ENCODE measurements at regions not wholly inside any gene's neighbourhood (a gene's known extent, or its start where the extent isn't known, plus 50 kb on each side); places are given as distances from the start of the nearest gene placed in this dataset.

DNA sequence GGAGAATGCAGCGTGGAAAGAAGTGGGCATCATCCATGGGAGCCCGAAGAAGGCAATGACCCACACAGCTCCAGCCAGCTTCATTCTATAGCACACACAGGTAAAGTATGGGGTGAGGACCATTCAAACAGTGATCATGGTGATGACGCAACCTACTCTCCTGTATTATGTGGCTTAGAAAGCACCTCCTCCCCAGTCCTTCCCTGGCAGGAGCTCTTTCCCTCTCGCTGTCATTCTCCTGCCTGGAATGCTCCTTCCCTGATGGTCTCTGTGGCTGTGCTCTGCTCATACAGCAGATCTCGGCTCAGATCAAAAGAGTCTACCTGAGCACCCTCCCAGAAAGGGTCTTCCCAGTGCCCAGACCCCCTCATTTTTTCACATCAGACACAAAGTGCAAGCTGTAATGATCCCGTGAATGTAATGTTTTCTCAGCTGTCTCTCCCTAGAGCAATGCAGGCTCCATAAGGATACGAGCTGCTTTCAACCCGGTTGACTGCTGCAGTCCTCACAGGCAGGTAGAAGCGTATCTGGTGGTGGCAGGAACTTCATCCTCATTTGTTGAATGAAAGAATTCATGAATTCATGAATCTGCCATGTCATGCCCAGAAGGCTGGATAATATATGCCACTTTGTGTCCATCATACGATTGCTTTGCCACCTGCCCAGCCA, 248.8 kb downstream of the HS3ST3A1 start:
- DNase-seq = no peak

DNA sequence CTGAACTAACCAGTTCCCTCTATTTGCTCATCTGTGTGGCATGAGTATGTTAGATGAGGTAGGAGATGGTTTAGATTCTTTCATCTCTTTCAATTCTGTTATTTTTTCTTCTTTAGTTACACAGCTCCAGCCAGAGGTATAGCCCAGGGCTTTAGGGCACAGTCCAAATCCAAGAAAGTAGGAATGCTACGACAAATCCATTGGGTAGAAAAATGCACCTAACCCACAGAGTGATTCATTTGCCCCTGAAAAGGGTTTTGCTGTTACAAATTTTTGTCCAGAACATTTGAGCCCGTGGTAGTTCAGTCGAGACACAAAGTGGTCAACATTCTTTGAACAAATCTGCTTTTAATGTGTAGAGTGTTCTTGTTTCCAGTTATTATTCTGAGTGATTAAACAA, 250.7 kb downstream of the HS3ST3A1 start:
- DNase-seq = peak; percentile 40

DNA sequence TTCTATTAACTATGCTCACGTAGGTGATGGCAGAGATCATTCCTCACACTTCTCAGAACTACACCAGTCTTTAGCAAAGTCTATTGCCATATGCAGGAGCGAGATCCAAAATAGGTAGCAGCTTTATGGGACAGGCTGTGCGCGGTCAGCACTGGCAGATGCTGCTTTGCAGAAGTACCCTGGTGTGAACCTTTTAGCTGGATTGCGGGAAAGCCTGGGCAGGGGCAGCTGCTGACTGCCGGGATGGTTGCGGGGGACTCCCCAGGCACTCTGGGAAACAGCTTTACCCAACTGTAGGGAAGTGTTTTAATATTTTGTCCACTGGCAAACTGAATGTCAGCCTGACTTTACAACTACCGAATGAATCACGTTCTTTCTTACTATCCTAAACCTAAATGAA, 251.3 kb downstream of the HS3ST3A1 start:
- DNase-seq = no peak

DNA sequence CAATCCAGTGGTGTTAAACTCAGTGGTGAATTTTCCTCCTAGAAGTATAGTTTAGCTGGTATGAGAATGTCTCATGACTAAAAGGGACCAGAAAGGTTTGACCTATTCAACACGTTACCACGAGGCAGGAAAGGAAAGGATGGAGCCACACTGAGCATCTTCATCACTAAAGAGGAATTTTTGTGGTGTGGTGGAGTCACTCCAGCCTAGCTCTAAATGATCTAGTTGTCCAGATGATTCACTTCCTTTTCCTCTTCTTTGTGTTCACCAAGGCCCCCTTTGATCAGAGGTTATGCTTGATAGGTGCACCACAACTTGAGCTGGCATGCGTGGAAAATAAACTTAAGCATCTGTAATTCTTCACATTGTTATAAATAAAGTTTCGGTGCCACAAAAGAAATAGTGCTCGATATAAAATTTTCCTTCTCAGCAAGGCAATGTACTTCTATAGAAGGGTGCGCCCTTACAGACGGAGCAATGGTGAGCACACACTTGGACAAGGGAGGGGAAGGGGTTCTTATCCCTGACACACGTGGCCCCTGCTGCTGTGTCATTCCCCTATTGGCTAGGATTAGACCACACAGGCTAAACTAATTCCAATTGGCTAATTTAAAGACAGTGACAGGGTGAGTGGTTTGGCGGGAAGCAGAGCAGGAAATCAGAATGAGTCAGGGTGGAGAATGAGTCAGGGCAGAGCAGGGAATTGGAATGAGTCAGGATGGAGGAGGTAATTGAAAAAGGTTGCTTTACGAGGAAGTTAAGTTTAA, 254.6 kb downstream of the HS3ST3A1 start:
- peak; percentile 99 for DNase-seq

DNA sequence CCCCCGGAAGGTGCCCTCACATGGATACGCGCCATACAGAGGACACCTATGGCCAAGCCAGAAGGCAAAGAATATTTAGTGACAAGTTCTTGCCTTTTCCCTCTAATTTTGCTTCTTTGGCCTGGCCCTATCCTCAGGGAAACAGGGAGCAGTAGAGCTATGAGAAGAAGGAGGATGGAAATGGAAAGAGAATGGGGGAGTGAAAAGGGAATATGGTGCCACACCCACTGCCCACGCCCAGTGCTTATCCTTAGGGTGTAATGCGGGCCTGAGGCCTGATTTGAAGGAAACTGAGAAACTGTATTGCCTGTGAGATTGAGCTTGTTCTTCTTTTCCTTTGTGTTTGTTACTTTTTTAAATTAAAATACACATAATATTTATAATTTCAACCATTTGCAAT, 255.1 kb downstream of the HS3ST3A1 start:
- peak; percentile 41 for DNase-seq

DNA sequence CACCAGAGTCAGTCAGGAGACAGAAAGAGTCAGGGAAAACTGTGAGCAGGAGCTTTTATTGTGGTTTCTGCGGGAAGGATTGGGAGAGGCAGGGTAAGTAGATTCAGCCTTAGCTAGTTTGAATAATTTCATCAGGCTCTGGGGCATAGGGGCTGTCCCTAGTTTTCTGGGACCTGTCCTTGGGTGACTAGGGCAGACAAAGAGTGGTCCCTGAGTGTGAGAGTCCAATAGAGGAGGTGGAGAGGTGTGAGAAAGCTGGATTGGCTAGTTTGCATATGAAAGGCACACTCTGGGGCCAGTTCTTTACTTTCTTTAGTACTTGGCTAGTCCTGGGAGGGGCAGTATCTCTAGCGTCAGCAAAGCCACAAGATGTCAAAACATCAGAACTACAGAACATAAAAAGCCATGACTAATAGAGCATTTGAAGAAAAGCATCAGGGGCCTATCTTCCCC, 255.6 kb downstream of the HS3ST3A1 start:
- peak; percentile 99 for DNase-seq

DNA sequence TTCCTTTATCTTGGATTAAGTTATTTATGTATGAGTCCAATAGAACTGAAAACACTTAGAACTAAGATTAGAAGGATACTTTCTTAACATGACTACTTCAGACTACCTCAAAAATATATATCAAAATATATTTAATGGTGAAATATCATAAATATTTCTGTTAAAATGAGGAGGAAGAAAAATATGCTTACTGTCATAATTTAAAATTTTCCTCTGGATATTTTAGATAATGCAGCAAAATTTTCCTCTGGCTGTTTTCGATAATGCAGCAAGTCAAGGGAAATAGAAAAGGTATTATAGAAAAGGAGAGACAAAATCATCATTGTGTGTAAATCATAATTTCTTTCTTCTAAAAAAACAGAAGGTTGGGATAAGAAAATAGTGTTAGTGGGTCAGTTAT, 263.3 kb downstream of the HS3ST3A1 start:
- no peak for DNase-seq

DNA sequence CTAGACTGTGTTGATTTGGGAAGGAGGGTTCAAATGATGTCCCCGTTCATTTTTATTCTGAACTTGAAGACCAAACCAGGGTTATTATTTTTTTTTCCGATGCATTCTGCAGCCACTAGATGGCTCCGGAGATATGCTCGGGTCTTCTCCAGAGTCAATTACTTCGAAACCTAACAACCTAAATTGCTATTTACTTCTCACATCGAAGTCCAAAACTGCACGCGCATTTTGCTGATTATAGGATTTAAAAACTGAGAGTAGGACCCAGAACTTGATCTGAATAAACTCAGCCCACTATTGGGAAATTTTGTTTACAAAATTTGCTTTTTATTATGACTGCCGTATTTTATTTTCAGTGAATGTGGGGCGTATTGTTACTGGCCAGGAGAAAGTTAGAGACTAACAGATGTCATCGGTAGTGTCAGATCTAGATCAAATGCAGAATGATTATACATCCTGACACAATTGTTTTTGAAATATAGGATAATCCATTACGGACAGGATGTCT, 263.8 kb downstream of the HS3ST3A1 start:
- DNase-seq = peak; percentile 76

DNA sequence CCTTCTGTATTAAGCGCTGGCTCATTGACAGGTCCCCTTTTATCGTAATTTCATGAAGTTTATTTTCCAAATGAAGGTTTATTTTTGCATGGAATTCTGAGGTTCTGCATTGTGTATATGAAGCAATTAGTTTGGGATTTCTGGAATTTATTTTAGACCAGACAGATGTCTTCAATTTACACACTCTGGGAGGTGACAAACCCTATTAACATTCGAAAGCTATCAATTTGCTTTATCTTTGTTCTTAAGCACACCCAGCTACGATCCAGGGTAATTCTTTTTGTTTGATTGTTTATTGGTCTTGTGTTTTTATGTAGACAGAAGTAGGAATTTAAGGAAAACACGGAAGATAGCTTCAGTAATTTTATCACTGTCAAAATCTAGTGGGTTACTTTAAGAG, 264.6 kb downstream of the HS3ST3A1 start:
- peak; percentile 50 for DNase-seq

DNA sequence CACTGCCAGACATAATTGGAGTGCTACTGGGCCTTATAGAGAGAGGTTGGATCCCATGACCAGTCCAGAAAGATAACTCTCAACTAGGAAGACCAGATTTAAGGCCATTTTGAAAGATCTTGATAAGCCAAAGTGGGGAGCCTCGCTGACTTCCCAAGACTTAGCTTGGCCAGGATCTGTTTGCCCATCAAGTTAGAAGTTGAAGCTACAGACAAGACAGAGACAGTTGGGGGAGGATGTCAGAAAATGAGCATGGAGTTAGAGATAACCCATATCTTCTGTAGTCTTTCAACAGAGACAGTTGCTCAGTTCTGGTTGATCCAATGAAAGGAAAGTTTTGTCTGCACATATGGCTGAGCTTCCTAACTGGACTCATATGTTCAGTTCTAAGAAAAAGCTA, 267.4 kb downstream of the HS3ST3A1 start:
- no peak for DNase-seq

DNA sequence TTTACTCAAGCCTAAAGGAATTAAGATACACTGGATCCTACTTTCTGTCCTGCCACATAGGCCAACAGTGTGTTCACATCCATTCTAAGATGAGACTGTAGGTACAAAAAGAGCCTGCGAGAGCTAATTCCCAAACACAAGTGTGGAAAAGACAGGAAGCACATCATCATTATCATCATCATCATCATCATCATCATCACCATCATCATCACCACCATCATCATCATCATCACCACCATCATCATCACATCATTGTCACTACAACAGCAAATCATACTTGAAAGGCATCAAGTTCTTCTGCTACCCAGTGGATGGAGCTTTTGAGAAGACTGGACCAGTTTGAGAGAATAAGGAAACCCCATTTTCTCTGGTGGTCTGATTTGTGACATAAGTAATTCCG, 268.1 kb downstream of the HS3ST3A1 start:
- DNase-seq = no peak

DNA sequence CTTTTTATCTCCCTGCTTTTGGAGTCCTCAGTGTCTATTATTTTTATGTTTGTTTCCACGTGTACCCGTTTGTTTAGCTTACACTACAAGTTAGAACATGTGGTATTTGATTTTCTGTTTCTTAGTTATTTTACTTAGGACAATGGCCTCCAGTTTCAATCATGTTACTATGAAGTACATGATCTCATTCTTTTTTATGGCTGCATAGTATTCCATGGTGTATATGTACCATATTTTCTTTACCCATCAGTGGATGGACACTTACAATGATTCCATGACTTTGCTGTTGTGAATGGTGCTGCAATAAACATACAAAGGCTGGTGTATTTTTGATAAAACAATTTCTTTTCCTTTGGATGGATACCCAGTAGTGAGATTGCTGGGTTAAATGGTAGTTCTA, 269.5 kb downstream of the HS3ST3A1 start:
- DNase-seq = no peak

DNA sequence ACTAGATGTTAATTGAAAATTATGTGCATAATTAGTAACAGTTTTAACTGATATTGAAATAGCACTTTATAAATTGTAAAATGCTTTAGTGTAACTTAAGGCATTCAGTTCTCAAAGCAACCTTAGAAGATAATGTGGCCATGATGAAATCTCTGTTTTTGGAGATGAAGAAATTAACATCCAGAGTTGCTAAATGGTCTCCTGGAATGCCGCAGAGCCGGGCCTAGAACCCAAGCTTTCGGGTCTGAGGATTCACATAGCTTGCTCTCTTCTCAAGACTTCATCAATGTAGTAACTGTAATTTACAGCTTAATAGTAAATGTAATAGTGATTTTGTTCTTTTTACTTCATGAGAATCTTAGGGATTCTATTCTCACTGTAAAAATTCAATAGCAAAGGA, 272.3 kb downstream of the HS3ST3A1 start:
- no peak for DNase-seq

DNA sequence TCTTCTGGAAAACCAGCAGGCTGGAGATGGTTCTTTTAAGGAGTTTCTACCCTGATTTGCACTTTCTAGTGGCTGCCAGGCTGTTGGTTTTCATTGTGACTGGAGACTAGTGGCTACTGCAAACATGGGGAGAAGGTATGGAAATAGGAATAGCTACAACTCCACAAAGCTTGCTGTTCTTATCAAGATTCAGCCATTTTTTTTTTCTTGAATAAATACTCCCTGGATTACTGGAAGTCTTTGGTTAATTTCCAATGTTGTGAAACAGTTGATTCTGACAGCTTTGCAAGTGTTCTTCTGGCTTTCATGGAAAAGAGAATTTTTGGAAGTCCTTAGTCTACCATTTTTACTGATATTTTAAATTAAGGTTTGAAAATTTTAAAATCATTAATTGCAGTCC, 277.7 kb downstream of the HS3ST3A1 start:
- no peak for DNase-seq

DNA sequence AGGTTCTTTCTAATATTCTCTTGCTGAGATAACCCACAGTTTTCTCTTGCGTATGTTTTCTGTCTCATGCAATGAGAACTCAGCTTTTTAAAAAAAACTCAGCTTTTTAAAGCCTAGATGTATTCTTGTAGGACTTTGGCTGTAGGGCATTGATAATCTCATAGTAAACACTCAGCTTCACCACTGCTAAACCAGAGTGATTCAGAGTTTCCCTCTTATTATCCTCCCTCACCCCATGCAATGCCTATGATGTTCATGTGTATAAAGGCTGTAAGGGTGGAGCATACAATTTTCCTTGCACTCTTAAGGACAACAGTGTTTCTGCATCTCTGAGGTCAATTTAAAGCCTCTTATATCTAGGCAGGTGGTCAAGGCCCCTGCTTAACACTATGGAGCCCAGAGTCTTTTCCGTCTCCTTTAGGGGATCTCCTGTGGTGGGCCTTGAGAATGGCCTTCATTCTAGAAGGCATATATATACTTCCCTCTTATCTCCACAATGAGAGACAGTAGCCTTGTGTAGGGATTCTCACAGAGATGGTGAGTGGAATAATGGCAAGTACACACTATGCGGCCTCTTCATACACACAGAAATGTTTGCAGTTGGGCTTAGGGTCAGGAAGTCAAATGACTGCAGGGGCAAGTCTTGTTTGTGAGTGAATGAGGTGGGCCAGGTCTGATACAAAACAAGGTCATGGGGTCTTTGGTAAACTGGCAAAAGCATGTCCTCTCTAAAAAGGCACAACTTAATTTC, 279.6 kb downstream of the HS3ST3A1 start:
- DNase-seq = no peak

DNA sequence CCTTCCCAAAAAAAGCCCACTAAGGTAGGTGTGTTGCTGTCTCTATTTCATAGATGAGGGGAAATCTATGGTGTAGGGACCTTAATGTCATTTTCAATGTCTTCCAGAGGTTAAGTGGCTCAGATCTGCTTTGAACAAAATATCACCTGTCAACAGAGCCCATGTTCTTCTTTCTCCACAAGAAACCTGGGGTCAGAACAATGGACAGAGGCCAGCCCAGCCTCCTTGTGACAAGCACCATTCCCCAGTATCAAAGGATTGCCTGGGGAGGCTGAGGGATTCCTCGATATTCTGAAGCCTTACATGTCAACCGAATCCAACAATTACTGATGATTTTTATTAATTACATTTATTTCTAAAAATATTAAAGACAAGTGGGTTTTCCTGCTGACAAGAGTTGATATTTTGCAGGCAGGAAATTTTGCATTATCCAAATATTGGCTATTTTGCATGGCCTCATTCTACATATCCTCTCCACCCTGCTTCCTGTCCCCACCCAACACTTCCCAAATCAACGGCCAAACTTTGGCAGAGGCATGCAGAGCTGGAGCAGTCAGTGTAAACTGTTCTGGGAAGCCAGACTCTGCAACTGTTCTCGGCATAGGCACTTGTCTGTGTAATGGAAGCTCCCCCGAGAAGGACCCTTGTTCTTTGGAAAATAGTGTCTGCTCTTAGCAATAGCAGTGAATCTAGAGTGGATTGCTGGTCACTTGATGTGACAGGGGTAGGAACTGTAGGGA, 281.5 kb downstream of the HS3ST3A1 start:
- no peak for DNase-seq

DNA sequence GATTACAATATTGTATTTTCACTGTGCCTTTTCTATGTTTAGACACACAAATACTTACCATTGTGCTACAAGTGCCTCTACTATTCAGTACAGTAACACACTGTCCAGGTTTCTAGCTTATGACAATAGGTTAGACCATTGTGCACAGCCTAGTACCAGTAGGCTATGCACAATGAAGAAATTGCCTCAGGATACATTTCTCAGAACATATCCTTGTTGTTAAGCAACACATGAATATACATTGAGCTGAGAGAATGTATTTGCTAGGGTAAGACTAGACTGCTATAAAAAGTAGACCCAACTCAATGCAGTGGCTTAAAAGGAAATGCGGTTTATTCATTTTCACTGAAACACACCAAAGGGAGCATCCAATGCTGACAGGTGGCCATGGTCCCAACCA, 285.1 kb downstream of the HS3ST3A1 start:
- DNase-seq = no peak

DNA sequence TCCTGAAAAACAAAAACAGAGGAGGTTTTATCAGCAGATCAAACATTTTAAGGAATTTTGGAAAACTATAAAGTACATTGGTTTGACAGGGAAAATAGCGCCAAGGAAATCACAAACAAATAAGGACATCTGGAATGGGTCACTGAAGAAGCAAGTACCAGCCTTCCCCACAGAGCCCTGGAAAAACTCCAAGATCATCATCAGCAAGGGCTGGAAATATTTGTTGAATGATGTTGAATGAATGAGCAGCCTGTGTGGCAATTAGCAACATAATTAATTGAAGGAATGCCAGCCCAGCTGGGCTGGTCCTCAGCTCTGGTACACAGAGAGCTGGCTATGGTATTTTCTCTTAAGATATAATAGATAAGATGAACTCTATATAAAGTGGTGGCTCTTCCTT, 290.4 kb downstream of the HS3ST3A1 start:
- peak; percentile 63 for DNase-seq

DNA sequence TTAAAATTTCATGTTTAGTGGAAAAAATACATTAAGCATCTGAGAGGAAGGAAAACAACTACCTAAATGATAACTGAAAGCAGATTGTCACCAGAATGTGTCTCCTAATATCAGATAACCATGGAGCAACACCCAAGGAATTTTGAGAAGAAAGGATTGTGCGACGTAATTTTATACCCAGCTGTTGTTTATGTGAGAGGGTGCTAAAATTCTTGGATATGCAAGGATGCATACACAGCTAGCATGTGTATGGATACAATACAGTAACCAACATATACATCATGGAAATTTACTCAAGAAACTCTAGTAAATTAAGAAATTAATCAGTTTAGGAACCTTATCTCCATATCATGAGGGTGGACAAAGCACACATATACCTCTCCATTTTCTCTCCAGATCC, 290.9 kb downstream of the HS3ST3A1 start:
- DNase-seq = no peak

DNA sequence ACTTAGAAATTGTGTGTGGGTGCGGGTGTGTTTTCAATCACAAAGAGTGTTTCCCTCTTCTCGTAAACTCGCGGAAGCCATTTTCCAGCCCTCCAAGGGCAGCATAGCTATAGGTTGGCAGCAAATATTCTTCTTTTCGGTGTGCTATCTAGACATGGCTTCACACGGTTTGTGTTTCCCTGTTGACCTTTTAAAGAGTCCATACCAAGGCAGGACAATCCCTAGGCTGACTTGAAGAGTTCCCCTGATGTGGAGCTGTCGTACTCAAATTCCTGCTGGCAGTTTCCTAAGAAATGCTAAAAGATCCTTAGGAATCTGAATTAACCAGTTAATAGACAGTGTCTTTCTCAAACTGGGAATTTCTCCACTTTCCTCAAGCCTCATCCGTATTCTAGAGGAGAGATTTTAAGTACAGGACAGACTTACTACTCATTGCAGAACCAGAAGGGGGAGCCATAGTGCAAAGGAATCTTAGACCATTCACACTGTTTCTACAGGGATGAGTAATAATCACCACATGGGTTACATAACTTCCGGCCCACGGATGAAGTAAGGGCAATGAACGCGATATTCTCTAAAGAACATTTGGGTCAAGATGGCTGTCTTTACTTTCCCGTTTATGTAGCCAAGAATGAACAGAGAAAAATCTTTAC, 288.6 kb upstream of the ELAC2 start:
- peak; percentile 81 for DNase-seq

DNA sequence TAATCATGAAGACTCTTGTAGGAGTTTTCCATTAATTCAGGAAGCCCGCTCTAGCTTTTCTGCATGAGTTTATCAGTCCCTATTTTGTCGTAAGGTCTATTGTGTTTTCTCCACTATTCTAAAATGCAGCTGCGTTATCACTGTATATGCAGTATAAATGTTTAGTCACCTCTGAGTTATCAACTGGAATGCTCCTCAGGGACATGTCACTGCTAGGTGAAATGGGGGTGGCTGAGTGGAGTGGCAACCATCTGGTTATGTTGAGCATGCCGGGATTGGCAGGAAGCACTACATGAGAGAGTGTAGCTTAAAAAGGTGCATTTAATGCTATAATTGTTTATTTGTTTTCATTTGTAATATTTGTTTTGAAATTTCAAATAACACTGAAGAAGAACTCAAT, 285.2 kb upstream of the ELAC2 start:
- DNase-seq = no peak

DNA sequence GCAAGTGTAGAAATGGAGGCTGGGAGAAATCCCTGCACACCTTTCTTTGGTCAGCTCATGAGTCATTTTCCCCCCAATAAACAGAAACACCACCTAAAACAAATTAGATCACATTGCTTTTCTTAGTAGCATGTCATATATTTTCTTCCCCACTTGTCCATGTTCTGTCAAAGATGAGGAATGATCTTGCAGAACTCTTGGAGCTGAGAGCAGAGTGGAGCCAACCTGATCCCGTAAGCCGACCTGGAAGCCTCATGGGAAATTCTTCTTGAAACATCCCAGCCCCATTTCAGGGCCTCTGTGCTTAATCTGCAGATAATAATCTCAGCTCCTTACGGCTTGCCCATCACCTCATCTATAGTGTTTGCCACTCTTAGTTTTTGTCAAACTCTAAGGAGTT, 284.6 kb upstream of the ELAC2 start:
- DNase-seq = no peak

Measured in HCEC 1CT (cell line).